SIG-M5 (cell line): ENCODE measurements at regions not wholly inside any gene's neighbourhood (a gene's known extent, or its start where the extent isn't known, plus 50 kb on each side); places are given as distances from the start of the nearest gene placed in this dataset.
"Not testable (repeated sequence)": the region's sequence is repeated elsewhere in the genome, so short reads cannot be mapped to it uniquely, and the experiment has no call there.

Experiments
- DNase-seq: peaks from one replicate; lab custom pipeline; 2025; lab: John Stamatoyannopoulos, UW

GRCh38 chr6:153984811-153985210, 54.2 kb upstream of the OPRM1 start:
- DNase-seq = no peak

- DNase-seq = no peak
Observed at GRCh38 chr6:153980171-153980570, 58.9 kb upstream of the OPRM1 start.

GRCh38 chr6:153978911-153979548, 60.0 kb upstream of the OPRM1 start:
- not testable (repeated sequence) for DNase-seq

- DNase-seq = no peak
Observed at GRCh38 chr6:153976921-153977693, 61.9 kb upstream of the OPRM1 start.

GRCh38 chr6:153966001-153966400, 73.0 kb upstream of the OPRM1 start:
- DNase-seq = no peak

- DNase-seq = no peak
Observed at GRCh38 chr6:153963352-153963751, 75.7 kb upstream of the OPRM1 start.

- DNase-seq = no peak
Observed at GRCh38 chr6:153962555-153962954, 76.5 kb upstream of the OPRM1 start.

- DNase-seq = no peak
Observed at GRCh38 chr6:153960741-153961140, 78.3 kb upstream of the OPRM1 start.

GRCh38 chr6:153960281-153960680, 78.8 kb upstream of the OPRM1 start:
- no peak for DNase-seq

GRCh38 chr6:153959276-153959675, 79.8 kb upstream of the OPRM1 start:
- DNase-seq = no peak

GRCh38 chr6:153958860-153959259, 80.2 kb upstream of the OPRM1 start:
- no peak for DNase-seq

- DNase-seq = no peak
Observed at GRCh38 chr6:153957394-153957793, 81.6 kb upstream of the OPRM1 start.

GRCh38 chr6:153956808-153957207, 82.2 kb upstream of the OPRM1 start:
- DNase-seq = no peak

- DNase-seq = no peak
Observed at GRCh38 chr6:153949616-153950015, 89.4 kb upstream of the OPRM1 start.

- no peak for DNase-seq
Observed at GRCh38 chr6:153947808-153948447, 91.1 kb upstream of the OPRM1 start.

- DNase-seq = no peak
Observed at GRCh38 chr6:153944201-153944600, 94.8 kb upstream of the OPRM1 start.

- no peak for DNase-seq
Observed at GRCh38 chr6:153942361-153942760, 96.7 kb upstream of the OPRM1 start.

- no peak for DNase-seq
Observed at GRCh38 chr6:153941768-153942167, 97.3 kb upstream of the OPRM1 start.

- no peak for DNase-seq
Observed at GRCh38 chr6:153938876-153939275, 100.2 kb upstream of the OPRM1 start.

GRCh38 chr6:153931431-153931830, 107.6 kb upstream of the OPRM1 start:
- no peak for DNase-seq

- DNase-seq = no peak
Observed at GRCh38 chr6:153927867-153928266, 111.2 kb upstream of the OPRM1 start.

- DNase-seq = no peak
Observed at GRCh38 chr6:153898360-153899059, 140.5 kb upstream of the OPRM1 start.

- no peak for DNase-seq
Observed at GRCh38 chr6:153882411-153882810, 156.6 kb upstream of the OPRM1 start.
